ENCODE measurements at regions not wholly inside any gene's neighbourhood (a gene's known extent, or its start where the extent isn't known, plus 50 kb on each side); places are given as distances from the start of the nearest gene placed in this dataset.

GRCh38 chr12:124617615-124618014 is 50.2 kb upstream of the NCOR2 start:
- Histone ChIP-seq H2AFZ (ENCODE audit: low read length) (no peak overlapping the region), H4K91ac (ENCODE audit: insufficient read length, low read depth, low read length) (no peak overlapping the region), H2BK20ac (ENCODE audit: low read depth, low read length, poor library complexity, severe bottlenecking) (no peak overlapping the region), H3K14ac (ENCODE audit: insufficient read depth, low read length) (no peak overlapping the region; the same call in 1 of the 2 replicates), H2BK12ac (ENCODE audit: insufficient read length, low read depth, low read length) (no peak overlapping the region), H3K27me3 (ENCODE audit: insufficient read depth, low read length) (no peaks in the 10 kb centered on the region), H3K4ac (ENCODE audit: low read depth, low read length) (no peak overlapping the region), H4K8ac (replicated peaks; ENCODE audit: insufficient read length, low read depth, low read length) (no peak overlapping the region), H2AK5ac (ENCODE audit: insufficient read length, low read length) (no peak overlapping the region), H4K5ac (ENCODE audit: insufficient read length, low read depth, low read length) (no peak overlapping the region), H2BK120ac (ENCODE audit: low read depth, low read length, poor library complexity, severe bottlenecking) (no peak overlapping the region), H3K18ac (ENCODE audit: insufficient read length, low read depth, low read length) (no peak overlapping the region), H3K23me2 (ENCODE audit: insufficient read length, low read depth, low read length, poor library complexity, severe bottlenecking) (no peaks in the 10 kb centered on the region), H2BK15ac (ENCODE audit: low read depth, low read length) (no peak overlapping the region), H3K9me3 (ENCODE audit: control insufficient read depth, low read depth, low read length) (no peaks in the 10 kb centered on the region), H3K23ac (ENCODE audit: insufficient read length, low read depth, low read length) (no peak overlapping the region), H3K9ac (ENCODE audit: extremely low read depth, insufficient read length, low read length) (no peak overlapping the region), H4K20me1 (ENCODE audit: control insufficient read depth, insufficient read depth, insufficient read length) (no peaks in the 10 kb centered on the region), H3K4me2 (ENCODE audit: insufficient read depth, insufficient read length, low read length) (no peak overlapping the region), H3K79me1 (ENCODE audit: insufficient read depth, low read depth, low read length, poor library complexity, severe bottlenecking) (no peaks in the 10 kb centered on the region), H3T11ph (ENCODE audit: low read length) (no peak overlapping the region), H3K27ac (ENCODE audit: insufficient read length, low read depth, low read length) (no peak overlapping the region), H2BK5ac (ENCODE audit: insufficient read length, low read length) (no peak overlapping the region), H3K56ac (ENCODE audit: insufficient read length, low read depth, low read length) (no peak overlapping the region), H3K4me1 (ENCODE audit: insufficient read depth, low read length) (no peaks in the 10 kb centered on the region), H3K79me2 (ENCODE audit: insufficient read depth, low read length) (no peaks in the 10 kb centered on the region)
- no peak for TF ChIP-seq CTCF (conservative IDR thresholded peaks at IDR 0.05)
- peaks cover 0 to 9% of the 10 kb centered on the region in 2 experiments; a peak in 4 of 5 replicates for H3K9me3 Mint-ChIP-seq
- H3K27me3 Mint-ChIP-seq (ENCODE audit: low read depth) = peaks cover 2% of the 10 kb centered on the region; the same call in 1 of the 2 replicates
- no peak overlapping the region for H3K4me3 Mint-ChIP-seq
- WGBS (ENCODE audit: extremely low coverage, insufficient read length, low lambda C conversion rate) = no CpG with 5 or more reads among the region's 19 CpGs
- peaks cover 9 to 10% of the 10 kb centered on the region in 2 experiments; a peak in 3 of 4 replicates for H3K4me1 Mint-ChIP-seq
- H3K27ac Mint-ChIP-seq = no peak overlapping the region
- peaks cover 0 to 3% (median 0%) of the 10 kb centered on the region in 3 experiments; a peak in 1 of 7 replicates for H3K36me3 Mint-ChIP-seq (ENCODE audit: insufficient read depth in 1 of 3, low read depth in 3 of 3)
- DNase-seq = no peak

All from H9 (cell line).